A549 (cell line): ENCODE measurements at regions not wholly inside any gene's neighbourhood (a gene's known extent, or its start where the extent isn't known, plus 50 kb on each side); places are given as distances from the start of the nearest gene placed in this dataset.

Source experiments
- ATAC-seq, 2 experiments: fragments of 200-7000 bp in 1 of 2; fragments of >200 bp in 1 of 2; cut with Nextera tagmentation in 1 of 2; cut with Tn5 transposase in 1 of 2; 3 replicates each; pipeline versions ENCODE4 v1.8.0 to v1.9.1; 2018 to 2020; ENCODE audit warnings: mild to moderate bottlenecking in 1 of 2, moderate library complexity in 1 of 2
- CTCF ChIA-PET: fragments of 300-600 bp; sonication (Branson Sonifier 250); formaldehyde crosslinking; extraction: SDS; loops from one replicate; lab custom pipeline; 2021; ENCODE audit warnings: antibody characterized with exemption, inconsistent platforms; lab: Yijun Ruan, JAX
- POLR2A ChIA-PET: fragments of 350-600 bp; formaldehyde crosslinking; extraction: SDS; loops from one replicate; lab custom pipeline; 2021; ENCODE audit warnings: antibody characterized with exemption, inconsistent platforms; lab: Yijun Ruan, JAX
- DNase-seq, 2 experiments: peaks; one replicate each; pipeline versions ENCODE4 v3.0.0 to v3.0.0-alpha.2; 2011 to 2016; ENCODE audit warnings: low read depth in 1 of 2, low spot score in 1 of 2
- FAIRE-seq: peaks from 2 replicates; lab custom pipeline; 2011; peaks lifted over from hg19 to GRCh38; lab: Jason Lieb, UNC
- H3K27ac ChIP-seq, 2 experiments: fragments of >200 bp; sonication (Bioruptor Twin); formaldehyde crosslinking; 3 replicates each; pipeline ENCODE4 v1.5.1; 2016 to 2017
- H3K4me1 ChIP-seq: fragments of >200 bp; sonication (Bioruptor Twin); formaldehyde crosslinking; 3 replicates; pipeline ENCODE4 v1.6.1; 2016
- H3K4me2 ChIP-seq: fragments of >200 bp; sonication (Bioruptor Twin); formaldehyde crosslinking; 3 replicates; pipeline ENCODE4 v1.6.1; 2016
- H3K4me3 ChIP-seq: fragments of >200 bp; sonication (Bioruptor Twin); formaldehyde crosslinking; 3 replicates; pipeline ENCODE4 v1.5.1; 2016
- H3K9me3 ChIP-seq: fragments of >200 bp; sonication (Bioruptor Twin); formaldehyde crosslinking; 3 replicates; pipeline ENCODE4 v1.6.1; 2016
- CBX2 ChIP-seq: fragments of 200-600 bp; sonication (generic); IDR thresholded peaks from 2 replicates; pipeline ENCODE4 v1.6.1; 2016; ENCODE audit warnings: low read depth, mild to moderate bottlenecking, borderline replicate concordance
- EHMT2 ChIP-seq: fragments of 200-600 bp; sonication (generic); IDR thresholded peaks from 2 replicates; pipeline ENCODE4 v1.6.1; 2016; ENCODE audit warnings: antibody characterized with exemption, low read depth, mild to moderate bottlenecking, moderate library complexity
- HOXB13 ChIP-seq: fragments of 250-450 bp; sonication (Bioruptor Pico); IDR thresholded peaks from 2 replicates; pipeline ENCODE4 v1.5.0; 2020; ENCODE audit warnings: low read depth, mild to moderate bottlenecking, moderate library complexity
- MAFK ChIP-seq: fragments of 450-650 bp; IDR thresholded peaks from 2 replicates; pipeline ENCODE4 v1.6.1; 2014; ENCODE audit not compliant: partially characterized antibody
- MYC ChIP-seq: IDR thresholded peaks from 2 replicates; pipeline ENCODE4 v1.6.1; 2012; ENCODE audit warnings: mild to moderate bottlenecking, inconsistent platforms, low read length, improper control_type of control experiment, borderline replicate concordance
- RARB ChIP-seq: fragments of 250-450 bp; sonication (Bioruptor Pico); IDR thresholded peaks from 2 replicates; pipeline ENCODE4 v1.8.0; 2021; ENCODE audit warnings: mild to moderate bottlenecking, moderate library complexity
- ZC3H11A ChIP-seq: fragments of 450-650 bp; IDR thresholded peaks from 2 replicates; pipeline ENCODE4 v1.6.1; 2014; ENCODE audit warnings: antibody characterized with exemption, mild to moderate bottlenecking
- WGBS: methylation state at CpG from one replicate; pipeline ENCODE4 v1.1.6; 2017; ENCODE audit errors: missing lambda C conversion rate; 5-methylcytosine and 5-hydroxymethylcytosine counted together
- TF ChIP-seq, protein P1 (sequence below): fragments of >200 bp; sonication (Bioruptor Twin); formaldehyde crosslinking; IDR thresholded peaks from 3 replicates; pipeline ENCODE4 v1.5.1; 2016
- TF ChIP-seq, protein P2 (sequence below): fragments of >200 bp; sonication (Bioruptor Twin); formaldehyde crosslinking; IDR thresholded peaks from 3 replicates; pipeline ENCODE4 v1.6.1; 2016
- TF ChIP-seq, protein P3 (sequence below): IDR thresholded peaks from 2 replicates; pipeline ENCODE4 v1.6.1; 2012; ENCODE audit warnings: low read depth, borderline replicate concordance
- TF ChIP-seq, protein P4 (sequence below): fragments of 200-600 bp; sonication (generic); IDR thresholded peaks from 2 replicates; pipeline ENCODE4 v1.6.1; 2016; ENCODE audit warnings: antibody characterized with exemption, mild to moderate bottlenecking, moderate library complexity
- TF ChIP-seq, protein P5 (sequence below): fragments of >200 bp; sonication (Bioruptor Twin); formaldehyde crosslinking; IDR thresholded peaks from 2 replicates; pipeline ENCODE4 v1.6.1; 2016
- TF ChIP-seq, protein P6 (sequence below): fragments of 150-350 bp; IDR thresholded peaks from 2 replicates; pipeline ENCODE4 v1.6.1; 2014; ENCODE audit warnings: low read depth, mild to moderate bottlenecking, low read length

DNA sequence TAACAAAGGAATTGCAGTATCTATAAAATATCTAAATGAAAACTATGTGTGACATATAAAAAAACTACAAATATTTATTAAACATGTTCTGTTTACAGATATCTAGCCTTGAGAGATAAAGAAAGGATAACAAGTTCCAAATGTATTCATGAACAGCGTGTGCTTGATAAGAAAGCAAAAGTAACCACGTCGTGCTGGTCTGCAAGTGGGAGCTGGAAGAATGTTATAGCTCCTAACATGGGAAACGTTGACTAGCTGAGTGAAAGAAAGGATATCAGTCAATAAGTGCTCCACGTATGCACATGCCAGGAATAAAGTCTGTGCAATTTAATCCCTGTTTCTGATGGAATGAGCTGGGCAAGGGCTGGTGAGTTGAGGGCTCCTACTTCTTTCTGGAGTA is 71.2 kb upstream of the CDYL2 start (continued):
- TF ChIP-seq RARB (CRISPR knock-in tag) (no peak), CBX2 (no peak)
- TF ChIP-seq, protein P1, sequence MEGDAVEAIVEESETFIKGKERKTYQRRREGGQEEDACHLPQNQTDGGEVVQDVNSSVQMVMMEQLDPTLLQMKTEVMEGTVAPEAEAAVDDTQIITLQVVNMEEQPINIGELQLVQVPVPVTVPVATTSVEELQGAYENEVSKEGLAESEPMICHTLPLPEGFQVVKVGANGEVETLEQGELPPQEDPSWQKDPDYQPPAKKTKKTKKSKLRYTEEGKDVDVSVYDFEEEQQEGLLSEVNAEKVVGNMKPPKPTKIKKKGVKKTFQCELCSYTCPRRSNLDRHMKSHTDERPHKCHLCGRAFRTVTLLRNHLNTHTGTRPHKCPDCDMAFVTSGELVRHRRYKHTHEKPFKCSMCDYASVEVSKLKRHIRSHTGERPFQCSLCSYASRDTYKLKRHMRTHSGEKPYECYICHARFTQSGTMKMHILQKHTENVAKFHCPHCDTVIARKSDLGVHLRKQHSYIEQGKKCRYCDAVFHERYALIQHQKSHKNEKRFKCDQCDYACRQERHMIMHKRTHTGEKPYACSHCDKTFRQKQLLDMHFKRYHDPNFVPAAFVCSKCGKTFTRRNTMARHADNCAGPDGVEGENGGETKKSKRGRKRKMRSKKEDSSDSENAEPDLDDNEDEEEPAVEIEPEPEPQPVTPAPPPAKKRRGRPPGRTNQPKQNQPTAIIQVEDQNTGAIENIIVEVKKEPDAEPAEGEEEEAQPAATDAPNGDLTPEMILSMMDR: no peak
- TF ChIP-seq, protein P2, sequence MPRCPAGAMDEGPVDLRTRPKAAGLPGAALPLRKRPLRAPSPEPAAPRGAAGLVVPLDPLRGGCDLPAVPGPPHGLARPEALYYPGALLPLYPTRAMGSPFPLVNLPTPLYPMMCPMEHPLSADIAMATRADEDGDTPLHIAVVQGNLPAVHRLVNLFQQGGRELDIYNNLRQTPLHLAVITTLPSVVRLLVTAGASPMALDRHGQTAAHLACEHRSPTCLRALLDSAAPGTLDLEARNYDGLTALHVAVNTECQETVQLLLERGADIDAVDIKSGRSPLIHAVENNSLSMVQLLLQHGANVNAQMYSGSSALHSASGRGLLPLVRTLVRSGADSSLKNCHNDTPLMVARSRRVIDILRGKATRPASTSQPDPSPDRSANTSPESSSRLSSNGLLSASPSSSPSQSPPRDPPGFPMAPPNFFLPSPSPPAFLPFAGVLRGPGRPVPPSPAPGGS: no peak

DNA sequence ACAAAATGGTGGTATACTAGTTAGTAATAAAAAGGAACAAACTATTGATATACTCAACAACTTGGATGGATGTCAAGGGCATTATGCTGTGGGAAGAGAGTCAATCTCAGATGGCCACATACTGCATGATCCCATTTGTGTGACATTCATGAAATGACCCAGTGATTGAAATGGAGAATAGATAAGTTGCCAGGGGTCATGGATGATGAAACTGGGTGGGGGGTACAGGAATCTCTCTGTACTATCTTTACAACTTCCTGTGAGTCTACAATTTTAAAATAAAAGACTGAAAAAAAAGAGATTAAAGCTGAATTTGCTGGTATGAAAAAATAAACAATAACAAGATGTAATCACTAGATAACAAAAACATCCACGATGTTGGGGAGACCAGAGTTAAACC is 70.5 kb upstream of the CDYL2 start:
- TF ChIP-seq, protein P3, sequence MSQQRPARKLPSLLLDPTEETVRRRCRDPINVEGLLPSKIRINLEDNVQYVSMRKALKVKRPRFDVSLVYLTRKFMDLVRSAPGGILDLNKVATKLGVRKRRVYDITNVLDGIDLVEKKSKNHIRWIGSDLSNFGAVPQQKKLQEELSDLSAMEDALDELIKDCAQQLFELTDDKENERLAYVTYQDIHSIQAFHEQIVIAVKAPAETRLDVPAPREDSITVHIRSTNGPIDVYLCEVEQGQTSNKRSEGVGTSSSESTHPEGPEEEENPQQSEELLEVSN: no peak
- TF ChIP-seq MAFK: no peak
- TF ChIP-seq, protein P4, sequence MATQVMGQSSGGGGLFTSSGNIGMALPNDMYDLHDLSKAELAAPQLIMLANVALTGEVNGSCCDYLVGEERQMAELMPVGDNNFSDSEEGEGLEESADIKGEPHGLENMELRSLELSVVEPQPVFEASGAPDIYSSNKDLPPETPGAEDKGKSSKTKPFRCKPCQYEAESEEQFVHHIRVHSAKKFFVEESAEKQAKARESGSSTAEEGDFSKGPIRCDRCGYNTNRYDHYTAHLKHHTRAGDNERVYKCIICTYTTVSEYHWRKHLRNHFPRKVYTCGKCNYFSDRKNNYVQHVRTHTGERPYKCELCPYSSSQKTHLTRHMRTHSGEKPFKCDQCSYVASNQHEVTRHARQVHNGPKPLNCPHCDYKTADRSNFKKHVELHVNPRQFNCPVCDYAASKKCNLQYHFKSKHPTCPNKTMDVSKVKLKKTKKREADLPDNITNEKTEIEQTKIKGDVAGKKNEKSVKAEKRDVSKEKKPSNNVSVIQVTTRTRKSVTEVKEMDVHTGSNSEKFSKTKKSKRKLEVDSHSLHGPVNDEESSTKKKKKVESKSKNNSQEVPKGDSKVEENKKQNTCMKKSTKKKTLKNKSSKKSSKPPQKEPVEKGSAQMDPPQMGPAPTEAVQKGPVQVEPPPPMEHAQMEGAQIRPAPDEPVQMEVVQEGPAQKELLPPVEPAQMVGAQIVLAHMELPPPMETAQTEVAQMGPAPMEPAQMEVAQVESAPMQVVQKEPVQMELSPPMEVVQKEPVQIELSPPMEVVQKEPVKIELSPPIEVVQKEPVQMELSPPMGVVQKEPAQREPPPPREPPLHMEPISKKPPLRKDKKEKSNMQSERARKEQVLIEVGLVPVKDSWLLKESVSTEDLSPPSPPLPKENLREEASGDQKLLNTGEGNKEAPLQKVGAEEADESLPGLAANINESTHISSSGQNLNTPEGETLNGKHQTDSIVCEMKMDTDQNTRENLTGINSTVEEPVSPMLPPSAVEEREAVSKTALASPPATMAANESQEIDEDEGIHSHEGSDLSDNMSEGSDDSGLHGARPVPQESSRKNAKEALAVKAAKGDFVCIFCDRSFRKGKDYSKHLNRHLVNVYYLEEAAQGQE: no peak
- no peak for TF ChIP-seq CBX2
- no peak for TF ChIP-seq EHMT2
- TF ChIP-seq, protein P5, sequence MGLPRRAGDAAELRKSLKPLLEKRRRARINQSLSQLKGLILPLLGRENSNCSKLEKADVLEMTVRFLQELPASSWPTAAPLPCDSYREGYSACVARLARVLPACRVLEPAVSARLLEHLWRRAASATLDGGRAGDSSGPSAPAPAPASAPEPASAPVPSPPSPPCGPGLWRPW: no peak
- TF ChIP-seq MYC: no peak
- no peak for TF ChIP-seq HOXB13 (CRISPR knock-in tag)
- TF ChIP-seq, protein P6, sequence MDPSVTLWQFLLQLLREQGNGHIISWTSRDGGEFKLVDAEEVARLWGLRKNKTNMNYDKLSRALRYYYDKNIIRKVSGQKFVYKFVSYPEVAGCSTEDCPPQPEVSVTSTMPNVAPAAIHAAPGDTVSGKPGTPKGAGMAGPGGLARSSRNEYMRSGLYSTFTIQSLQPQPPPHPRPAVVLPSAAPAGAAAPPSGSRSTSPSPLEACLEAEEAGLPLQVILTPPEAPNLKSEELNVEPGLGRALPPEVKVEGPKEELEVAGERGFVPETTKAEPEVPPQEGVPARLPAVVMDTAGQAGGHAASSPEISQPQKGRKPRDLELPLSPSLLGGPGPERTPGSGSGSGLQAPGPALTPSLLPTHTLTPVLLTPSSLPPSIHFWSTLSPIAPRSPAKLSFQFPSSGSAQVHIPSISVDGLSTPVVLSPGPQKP: no peak
- TF ChIP-seq RARB (CRISPR knock-in tag): no peak
- TF ChIP-seq, all 56 proteins: peak for 0
- Histone ChIP-seq H3K4me1 (no peaks in the 10 kb centered on the region), H3K9me3 (no peaks in the 10 kb centered on the region), H3K4me3 (no peak overlapping the region), H3K4me2 (no peak overlapping the region), H3K27ac (no peak overlapping the region)
- POLR2A ChIA-PET: no interaction called here
- CTCF ChIA-PET: no interaction called here
- DNase-seq (no peak), ATAC-seq (no peak), FAIRE-seq (no peak)
- WGBS: 0% methylated on average over 1 of the region's 1 CpG

DNA sequence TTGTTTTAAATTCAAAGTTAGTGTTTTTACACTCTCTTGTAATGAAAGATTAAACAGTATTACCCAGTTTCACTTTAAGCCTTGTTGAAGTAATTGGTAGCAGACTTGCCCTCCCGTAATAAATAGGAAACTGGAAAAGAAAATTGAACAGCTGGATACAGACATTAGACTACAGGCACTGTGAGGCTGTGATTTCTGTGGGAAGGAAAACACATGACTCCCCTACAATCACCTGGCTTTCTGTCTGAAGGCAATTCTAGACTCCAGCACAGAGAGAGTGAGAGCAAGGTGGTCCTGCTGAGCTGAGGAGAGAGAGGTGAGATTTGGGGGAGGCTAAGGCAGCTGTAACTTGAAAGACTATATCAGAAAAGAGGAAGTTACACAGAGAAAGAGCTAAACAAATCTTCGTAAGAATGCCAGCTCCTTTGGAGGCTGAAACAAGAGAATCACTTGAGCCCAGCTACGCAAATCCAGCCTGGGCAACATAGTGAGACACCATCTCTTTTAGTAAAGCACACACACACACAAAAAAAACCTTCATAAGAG is 57.8 kb upstream of the CDYL2 start:
- FAIRE-seq: no peak
- WGBS: 29% methylated on average over 3 of the region's 3 CpGs
- CTCF ChIA-PET: interaction anchor here (0.7 kb wide), 1 partner anchor 174 kb away, joined by 3 read pairs; the partner anchor contains the start of gene ATMIN

More for the DNA sequence above, 57.8 kb upstream of the CDYL2 start:
- peaks cover 12% of the 10 kb centered on the region; the same call in 1 of the 3 replicates for H3K9me3 ChIP-seq
- POLR2A ChIA-PET: no interaction called here
- no peaks in the 10 kb centered on the region for H3K4me1 ChIP-seq
- no peak overlapping the region for H3K27ac ChIP-seq
- ATAC-seq (no peak), DNase-seq (no peak)
- no peak overlapping the region for H3K4me3 ChIP-seq
- no peak for TF ChIP-seq ZC3H11A
- no peak for TF ChIP-seq EHMT2
- no peak overlapping the region for H3K4me2 ChIP-seq
